Heart right ventricle (tissue), 16 donors: ENCODE measurements at regions not wholly inside any gene's neighbourhood (a gene's known extent, or its start where the extent isn't known, plus 50 kb on each side); places are given as distances from the start of the nearest gene placed in this dataset.
A peak's percentile ranks its signal among the peaks of the same experiment; 100 is the strongest.

Experiments used
- ATAC-seq, 8 donors: fragments of 200-7000 bp; cut with Tn5 transposase; one replicate each; pipeline ENCODE4 v1.9.1; 2020; ENCODE audit warnings: mild to moderate bottlenecking in 8 of 8, moderate library complexity in 8 of 8, moderate number of reproducible peaks in 1 of 8
- DNase-seq, 2 donors: peaks; one replicate each; pipeline ENCODE4 v3.0.0-alpha.2; 2020
- H3K27ac ChIP-seq, 10 donors: fragments of 200-600 bp; sonication (generic) in 2 of 10; one replicate each; pipeline versions ENCODE4 v1.5.0 to v1.8.0; 2020 to 2022; ENCODE audit warnings: mild to moderate bottlenecking in 3 of 10
- H3K27me3 ChIP-seq, 7 donors: fragments of 200-600 bp; one replicate each; pipeline ENCODE4 v1.8.0; 2021 to 2022; ENCODE audit warnings: mild to moderate bottlenecking in 2 of 7
- H3K36me3 ChIP-seq, 9 donors: fragments of 200-600 bp; sonication (generic) in 1 of 9; one replicate each; pipeline versions ENCODE4 v1.5.0 to v1.8.0; 2020 to 2022; ENCODE audit warnings: mild to moderate bottlenecking in 2 of 9
- H3K4me1 ChIP-seq, 9 donors: fragments of 200-600 bp; sonication (generic) in 1 of 9; one replicate each; pipeline versions ENCODE4 v1.5.0 to v1.8.0; 2020 to 2022; ENCODE audit warnings: mild to moderate bottlenecking in 4 of 9
- H3K4me3 ChIP-seq, 10 donors: fragments of 200-600 bp; sonication (generic) in 2 of 10; one replicate each; pipeline versions ENCODE4 v1.5.0 to v1.8.0; 2020 to 2022; ENCODE audit warnings: mild to moderate bottlenecking in 7 of 10, moderate library complexity in 2 of 10
- H3K9me3 ChIP-seq, 11 donors: fragments of 200-600 bp in 10 of 11; sonication (generic) in 2 of 11; one replicate each; pipeline versions ENCODE4 v1.5.0 to v1.8.0; 2013 to 2022; ENCODE audit warnings: mild to moderate bottlenecking in 2 of 11, control low read depth in 1 of 11, moderate library complexity in 1 of 11
- WGBS, 2 donors: extraction: QIAGEN DNeasy Blood & Tissue Kit; methylation state at CpG; one replicate each; pipeline ENCODE4 v1.1.7; 2013; ENCODE audit warnings: inconsistent platforms in 1 of 2; 5-methylcytosine and 5-hydroxymethylcytosine counted together
- intact Hi-C, 10 donors: fragments of 100-400 bp; cut with DNase I; formaldehyde crosslinking; loops; one replicate each; pipeline versions ENCODE4 v1.11.1 to v1.14.2; 2022
- TF ChIP-seq, protein P1 (sequence below), 9 donors: fragments of 200-600 bp; sonication (generic) in 2 of 9; IDR thresholded peaks; one replicate each; pipeline versions ENCODE4 v1.5.0 to v1.8.0; 2021 to 2022; ENCODE audit warnings: antibody characterized with exemption in 9 of 9, mild to moderate bottlenecking in 5 of 9, moderate library complexity in 1 of 9
- donor health status: Arrhythmogenic right ventricular cardiomyopathy.
- donor health status: ischemic (EF 13 %, LVEDD 7.1; RV severe dilation, severe dysfunction).
- donor health status: healthy with polysubstance abuse.
- donor health status: DM: no; HTN: yes; CAD: no.
- donor health status: DM: no; HTN: no; CAD: no.
- donor health status: ischemic (EF 25% LVEDD 6.9; RV normal size, moderate dysfunction).
- donor health status: ischemic (EF 25% LVEDD 5.7; RV mildly dilated, moderate dysfunction).
- donor health status: healthy.
- donor health status: DM: yes; HTN: yes; CAD: no.
- donor health status: Ischemic cardiomyopathy.
- donor health status: ischemic (EF 35%, LVEDD 5.7; RV mildly dilated, moderate dysfunction).
- donor health status: nonischemic (EF 11% LVEDD 7.7; RV severe dilation, severe dysfunction).
- donor health status: DM: yes; HTN: yes; CAD: no.
- donor health status: PGD.
- donor health status: ischemic (EF 29% LVEDD 5.4; RV normal size, mild dysfunction).
- donor health status: nonischemic (EF 23%, LVEDD 6.1; RV moderate dilation, normal function).

- Histone ChIP-seq H3K4me1 (peaks cover 0 to 25% (median 0%) of the 10 kb centered on the region in 9 donors), H3K36me3 (no peaks in the 10 kb centered on the region), H3K9me3 (peaks cover 0 to 10% (median 0%) of the 10 kb centered on the region in 11 donors), H3K27ac (no peak overlapping the region), H3K27me3 (no peaks in the 10 kb centered on the region), H3K4me3 (no peak overlapping the region)
- ATAC-seq (no peak), DNase-seq (no peak)
- WGBS, 2 donors = 47 to 55% methylated on average over 2 of the region's 2 CpGs
- intact Hi-C loops = no loop called here
- TF ChIP-seq, protein P1, sequence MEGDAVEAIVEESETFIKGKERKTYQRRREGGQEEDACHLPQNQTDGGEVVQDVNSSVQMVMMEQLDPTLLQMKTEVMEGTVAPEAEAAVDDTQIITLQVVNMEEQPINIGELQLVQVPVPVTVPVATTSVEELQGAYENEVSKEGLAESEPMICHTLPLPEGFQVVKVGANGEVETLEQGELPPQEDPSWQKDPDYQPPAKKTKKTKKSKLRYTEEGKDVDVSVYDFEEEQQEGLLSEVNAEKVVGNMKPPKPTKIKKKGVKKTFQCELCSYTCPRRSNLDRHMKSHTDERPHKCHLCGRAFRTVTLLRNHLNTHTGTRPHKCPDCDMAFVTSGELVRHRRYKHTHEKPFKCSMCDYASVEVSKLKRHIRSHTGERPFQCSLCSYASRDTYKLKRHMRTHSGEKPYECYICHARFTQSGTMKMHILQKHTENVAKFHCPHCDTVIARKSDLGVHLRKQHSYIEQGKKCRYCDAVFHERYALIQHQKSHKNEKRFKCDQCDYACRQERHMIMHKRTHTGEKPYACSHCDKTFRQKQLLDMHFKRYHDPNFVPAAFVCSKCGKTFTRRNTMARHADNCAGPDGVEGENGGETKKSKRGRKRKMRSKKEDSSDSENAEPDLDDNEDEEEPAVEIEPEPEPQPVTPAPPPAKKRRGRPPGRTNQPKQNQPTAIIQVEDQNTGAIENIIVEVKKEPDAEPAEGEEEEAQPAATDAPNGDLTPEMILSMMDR (IDR thresholded peaks at IDR 0.05) = no peak
Measured at GRCh38 chr5:40360685-40361084, 319.0 kb upstream of the PTGER4 start.

- H3K9me3 ChIP-seq = peaks cover 0 to 10% (median 0%) of the 10 kb centered on the region in 11 donors
- intact Hi-C loops = no loop called here
- H3K36me3 ChIP-seq = no peaks in the 10 kb centered on the region
- no peak overlapping the region for H3K27ac ChIP-seq
- TF ChIP-seq, protein P1 (IDR thresholded peaks at IDR 0.05) = no peak
- WGBS, 2 donors = 79 to 84% methylated on average over 2 of the region's 2 CpGs
- DNase-seq (no peak), ATAC-seq (no peak)
- H3K27me3 ChIP-seq = no peaks in the 10 kb centered on the region
- H3K4me3 ChIP-seq = no peak overlapping the region
- H3K4me1 ChIP-seq = peaks cover 0 to 17% (median 0%) of the 10 kb centered on the region in 9 donors
Measured at GRCh38 chr5:40359832-40360231, 319.9 kb upstream of the PTGER4 start.

GRCh38 chr5:40359093-40359492 is 320.6 kb upstream of the PTGER4 start:
- Histone ChIP-seq H3K36me3 (no peaks in the 10 kb centered on the region), H3K9me3 (peaks cover 0 to 10% (median 0%) of the 10 kb centered on the region in 11 donors), H3K27ac (no peak overlapping the region), H3K27me3 (no peaks in the 10 kb centered on the region), H3K4me1 (peaks cover 0 to 17% (median 0%) of the 10 kb centered on the region in 9 donors), H3K4me3 (no peak overlapping the region)
- no peak for ATAC-seq
- WGBS, 2 donors = 93 to 100% methylated on average over 1 of the region's 1 CpG
- TF ChIP-seq, protein P1 (IDR thresholded peaks at IDR 0.05) = no peak
- intact Hi-C loops = no loop called here
- no peak for DNase-seq

DNA sequence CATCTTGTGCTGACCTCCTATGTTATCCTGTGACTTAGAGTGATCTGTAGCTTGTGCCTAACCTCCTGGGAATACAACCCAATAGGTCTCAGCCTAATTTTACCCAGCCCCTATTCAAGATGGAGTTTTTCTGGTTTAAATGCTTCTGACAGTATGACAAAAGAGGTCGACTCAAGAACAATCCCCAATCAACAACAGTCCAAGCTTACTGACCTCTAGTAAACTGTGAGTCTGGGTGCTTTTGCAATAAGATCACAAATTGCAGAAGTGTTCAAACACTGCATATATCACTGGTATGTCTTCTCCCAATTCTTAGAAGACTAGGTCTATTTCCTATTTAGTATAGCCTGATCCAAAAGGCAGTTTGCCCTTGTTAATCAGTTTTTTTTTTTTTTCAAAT is 323.5 kb upstream of the PTGER4 start:
- H3K4me1 ChIP-seq = peaks cover 0 to 17% (median 0%) of the 10 kb centered on the region in 9 donors
- 76% methylated on average over 1 of the region's 1 CpG for WGBS, 2 donors
- ATAC-seq = peak in 2 of 8 donors; percentile 37 to 47
- H3K9me3 ChIP-seq = peaks cover 0 to 22% (median 6%) of the 10 kb centered on the region in 11 donors
- DNase-seq = no peak
- H3K4me3 ChIP-seq = no peak overlapping the region
- TF ChIP-seq, protein P1 (IDR thresholded peaks at IDR 0.05) = no peak
- intact Hi-C loops = no loop called here
- no peaks in the 10 kb centered on the region for H3K27me3 ChIP-seq
- no peaks in the 10 kb centered on the region for H3K36me3 ChIP-seq
- H3K27ac ChIP-seq = peak overlapping the region in 1 of 10 donors; percentile 78
